ENCODE measurements at regions not wholly inside any gene's neighbourhood (a gene's known extent, or its start where the extent isn't known, plus 50 kb on each side); places are given as distances from the start of the nearest gene placed in this dataset.
"Not testable (repeated sequence)": the region's sequence is repeated elsewhere in the genome, so short reads cannot be mapped to it uniquely, and the experiment has no call there.

DNA sequence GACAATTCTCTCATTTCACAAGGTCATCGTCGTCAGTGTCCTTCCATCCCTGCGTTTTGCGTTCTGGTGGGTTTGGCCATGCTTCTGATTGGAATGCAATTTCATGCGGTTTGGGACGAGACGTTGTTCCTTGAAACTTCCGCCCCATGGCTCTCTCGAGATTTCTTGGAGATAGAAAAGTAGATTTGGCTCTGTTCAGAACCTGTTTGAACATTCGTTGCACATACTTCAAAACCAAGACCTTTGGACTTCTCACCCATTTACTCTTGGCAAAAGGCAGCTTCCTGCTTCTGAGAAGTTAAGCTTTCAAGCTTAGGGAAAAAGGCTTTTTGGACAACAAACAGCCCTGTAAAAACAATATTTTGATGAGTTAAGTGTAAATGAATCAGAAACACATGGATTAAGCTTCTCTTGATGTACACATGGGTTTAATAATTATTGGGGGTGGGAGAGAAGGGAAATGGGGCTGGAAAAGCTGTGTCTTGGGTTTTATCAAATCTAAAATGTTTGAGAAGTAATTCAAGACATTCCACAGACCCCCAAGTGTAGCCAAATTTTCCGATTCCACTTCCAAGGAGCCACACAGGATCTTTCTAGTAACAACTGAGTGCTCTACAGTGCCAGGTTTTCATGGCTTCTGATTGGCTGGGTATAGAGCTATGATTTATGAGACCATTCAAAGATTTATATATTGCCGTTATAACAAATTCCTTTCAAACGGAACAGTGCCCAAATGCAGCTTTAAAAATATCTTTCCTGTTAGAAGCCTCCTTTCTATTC is 467.2 kb downstream of the MED13L start:
- no peak for DNase-seq (ENCODE audit: low spot score)

DNA sequence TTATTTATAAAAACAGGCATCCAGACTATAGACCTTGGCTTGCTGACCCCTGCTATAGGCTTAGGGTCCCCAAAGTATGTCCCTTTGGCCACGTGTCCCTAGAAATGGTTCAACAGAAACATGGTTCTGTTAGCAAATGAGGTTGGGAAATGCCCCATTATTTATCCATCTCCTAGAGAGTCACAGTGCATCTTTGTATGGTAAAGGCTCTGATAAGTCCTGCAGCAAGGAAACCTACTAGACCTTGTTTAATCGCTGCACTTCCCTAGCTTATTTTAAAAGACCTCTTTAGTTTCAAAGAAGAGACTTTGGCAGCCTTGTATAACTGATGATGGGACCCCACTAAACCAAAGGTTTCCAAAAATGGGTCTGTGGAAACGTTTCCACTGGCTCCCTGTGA is 471.5 kb downstream of the MED13L start:
- no peak for DNase-seq (ENCODE audit: low spot score)

GRCh38 chr12:115802767-115803166 is 474.7 kb downstream of the MED13L start:
- DNase-seq (ENCODE audit: low spot score) = no peak

- DNase-seq (ENCODE audit: low spot score) = no peak
Observed at GRCh38 chr12:115801871-115802270, 475.6 kb downstream of the MED13L start.

DNA sequence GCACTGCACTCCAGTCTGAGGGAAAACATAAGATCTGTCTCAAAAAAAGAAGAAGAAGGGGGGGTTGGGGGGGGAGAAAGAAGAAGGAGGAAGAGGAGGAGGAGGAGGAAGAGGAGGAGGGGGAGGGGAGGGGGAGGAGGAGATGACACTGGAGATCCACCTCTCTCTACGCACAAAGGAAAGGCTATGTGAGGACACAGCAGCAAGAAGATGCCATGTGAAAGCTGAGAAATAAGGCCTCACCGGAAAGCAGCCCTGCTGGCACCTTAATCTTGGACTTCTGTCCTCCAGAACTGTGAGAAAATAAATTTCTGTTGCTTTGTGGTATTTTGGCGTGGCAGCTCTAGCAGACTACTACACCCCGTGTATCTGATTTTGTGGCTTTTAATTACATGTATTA is 477.9 kb downstream of the MED13L start:
- no peak for DNase-seq (ENCODE audit: low spot score)

- no peak for DNase-seq (ENCODE audit: low spot score)
Observed at GRCh38 chr12:115798309-115798917, 479.1 kb downstream of the MED13L start.

GRCh38 chr12:115794659-115795081 is 482.8 kb downstream of the MED13L start:
- DNase-seq (ENCODE audit: low spot score) = no peak

- DNase-seq (ENCODE audit: low spot score) = no peak
Observed at GRCh38 chr12:115791331-115791730, 486.2 kb downstream of the MED13L start.

DNA sequence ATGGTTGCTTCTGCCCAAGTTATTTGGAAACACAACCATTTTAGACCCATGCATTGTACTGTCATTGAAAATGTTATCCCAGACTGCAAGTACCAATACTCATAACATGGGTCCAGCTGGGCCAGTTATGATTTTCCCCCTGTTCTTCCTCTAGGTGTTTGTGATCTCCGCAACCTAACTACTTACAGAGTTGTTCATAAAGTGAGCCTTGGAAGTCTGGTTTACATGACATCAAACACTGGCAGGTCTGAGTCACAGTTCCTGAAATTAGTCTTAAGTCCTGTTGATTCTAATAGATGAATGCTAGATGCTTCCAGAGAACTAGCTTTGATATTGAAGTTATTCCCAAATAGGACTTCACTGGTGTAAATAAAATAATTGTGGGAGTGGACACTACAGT is 487.0 kb downstream of the MED13L start:
- peak; percentile 1 for DNase-seq (ENCODE audit: low spot score)

DNA sequence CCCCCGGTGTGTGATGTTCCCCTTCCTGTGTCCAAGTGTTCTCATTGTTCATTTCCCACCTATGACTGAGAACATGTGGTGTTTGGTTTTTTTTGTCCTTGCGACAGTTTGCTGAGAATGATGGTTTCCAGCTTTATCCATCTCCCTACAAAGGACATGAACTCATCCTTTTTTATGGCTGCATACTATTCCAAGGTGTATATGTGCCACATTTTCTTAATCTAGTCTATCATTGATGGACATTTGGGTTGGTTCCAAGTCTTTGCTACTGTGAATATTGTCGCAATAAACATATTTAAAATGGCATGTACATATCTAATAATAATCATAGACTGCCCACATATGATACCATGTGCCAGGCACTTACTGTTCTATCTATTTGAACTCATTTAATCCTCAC is 491.0 kb downstream of the MED13L start:
- not testable (repeated sequence) for DNase-seq (ENCODE audit: low spot score)

- DNase-seq (ENCODE audit: low spot score) = no peak
Observed at GRCh38 chr12:115785548-115785947, 491.9 kb downstream of the MED13L start.

GRCh38 chr12:115776399-115776798 is 501.1 kb downstream of the MED13L start:
- DNase-seq (ENCODE audit: low spot score) = no peak

- no peak for DNase-seq (ENCODE audit: low spot score)
Observed at GRCh38 chr12:115774148-115774895, 503.2 kb downstream of the MED13L start.

DNA sequence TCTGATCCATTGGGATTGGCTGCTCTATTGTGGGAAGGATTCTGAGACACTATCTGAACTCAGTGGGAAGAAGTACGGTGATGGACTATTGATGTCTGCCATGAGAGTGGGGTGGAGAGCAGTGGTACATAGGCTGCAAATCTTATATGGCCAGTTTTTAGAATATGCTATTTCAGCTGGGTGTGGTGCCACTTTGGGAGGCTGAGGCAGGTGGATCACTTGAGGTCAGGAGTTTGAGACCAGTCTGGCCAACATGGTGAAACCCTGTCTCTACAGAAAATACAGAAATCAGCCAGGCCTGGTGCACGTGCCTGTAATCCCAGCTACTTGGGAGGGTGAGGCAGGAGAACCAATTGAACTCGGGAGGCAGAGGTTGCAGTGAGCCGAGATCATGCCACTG is 505.9 kb downstream of the MED13L start:
- no peak for DNase-seq (ENCODE audit: low spot score)

GRCh38 chr12:115771065-115771464 is 506.4 kb downstream of the MED13L start:
- no peak for DNase-seq (ENCODE audit: low spot score)

DNA sequence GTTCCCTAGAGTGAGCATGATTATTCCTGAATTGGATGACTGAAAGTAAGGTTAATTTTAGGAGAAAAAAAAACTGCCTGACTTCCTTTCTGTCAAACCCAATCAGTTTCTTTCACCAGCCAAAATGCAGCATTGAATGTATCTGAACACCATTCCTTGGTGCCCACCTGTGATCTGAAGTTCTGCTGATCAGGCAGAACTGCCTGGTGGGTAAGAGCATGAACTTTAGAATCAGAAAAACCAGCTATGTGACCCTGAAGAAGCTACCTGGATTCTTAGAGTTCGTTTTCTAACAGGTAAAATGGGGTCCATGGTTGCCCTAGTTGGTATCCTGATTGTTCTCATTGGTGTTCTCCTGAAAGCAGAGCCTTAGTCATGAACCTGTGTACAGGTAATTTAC is 506.9 kb downstream of the MED13L start:
- no peak for DNase-seq (ENCODE audit: low spot score)

DNA sequence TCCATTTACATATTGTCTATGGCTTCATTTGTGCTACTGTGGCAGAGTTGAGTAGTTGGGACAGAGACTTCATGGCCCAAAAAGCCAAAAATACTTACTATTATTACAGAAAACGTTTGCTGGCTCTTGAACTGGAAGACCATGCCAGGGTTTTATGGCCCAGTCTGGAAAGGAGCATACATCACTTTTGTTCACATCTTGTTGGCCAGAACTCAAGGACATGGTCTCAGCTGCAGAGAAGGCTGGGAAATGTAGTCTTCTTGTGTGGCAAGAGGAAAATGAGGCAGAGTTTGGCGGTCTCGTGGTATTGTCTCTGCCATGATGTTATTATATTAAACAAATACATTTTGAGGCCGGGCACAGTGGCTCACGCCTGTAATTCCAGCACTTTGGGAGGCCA is 509.6 kb downstream of the MED13L start:
- DNase-seq (ENCODE audit: low spot score) = no peak

DNA sequence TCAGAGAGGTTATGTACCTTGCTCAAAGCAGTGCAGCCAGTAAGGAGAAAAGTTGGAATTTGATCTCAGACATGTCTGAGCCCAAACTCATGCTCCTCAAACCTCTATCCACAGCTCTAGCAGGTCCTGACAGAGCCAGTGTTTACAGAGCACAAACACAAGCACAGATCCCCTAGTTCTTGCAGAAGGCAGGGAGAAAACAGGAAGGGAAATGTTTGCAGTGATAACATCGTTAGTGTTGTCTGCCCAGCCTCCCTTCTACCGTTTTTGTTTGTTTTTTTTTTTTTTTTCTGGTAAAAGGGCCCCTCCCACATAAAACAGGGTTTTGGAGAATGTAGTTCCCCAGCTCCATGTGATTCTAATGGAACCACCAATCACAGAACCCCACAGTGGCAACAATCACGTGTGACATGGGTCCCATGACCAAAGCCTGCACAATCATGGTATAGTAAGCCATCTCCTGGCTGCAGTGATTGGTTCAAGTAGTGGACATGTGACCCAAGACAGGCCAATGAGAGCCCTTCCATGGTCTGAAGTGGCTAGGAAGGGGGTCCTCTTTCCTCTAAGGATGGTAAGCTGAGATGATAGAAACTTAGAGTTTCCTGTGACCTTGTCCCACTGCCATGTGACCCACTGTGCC is 513.4 kb downstream of the MED13L start:
- DNase-seq (ENCODE audit: low spot score) = no peak

DNA sequence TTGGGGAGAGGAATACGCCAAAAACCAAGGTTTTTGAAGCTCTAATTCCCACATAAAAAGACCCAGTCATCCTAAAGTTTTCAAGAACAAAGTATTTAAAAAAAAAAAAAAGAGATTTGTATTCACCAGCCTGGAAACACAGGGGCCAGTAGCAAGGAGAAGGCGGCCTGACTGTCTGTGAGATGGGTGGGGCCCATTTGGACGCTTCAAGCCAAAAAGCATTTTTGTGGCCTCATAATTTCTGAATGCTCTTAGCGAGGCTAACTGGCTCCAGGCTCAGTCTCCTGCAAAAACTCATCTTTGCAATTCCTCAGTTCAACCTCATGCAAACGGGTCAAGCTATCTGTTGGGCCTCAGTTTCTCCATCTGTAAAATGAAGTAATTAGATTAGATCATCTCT is 514.1 kb downstream of the MED13L start:
- DNase-seq (ENCODE audit: low spot score) = no peak

- no peak for DNase-seq (ENCODE audit: low spot score)
Observed at GRCh38 chr12:115762936-115763335, 514.6 kb downstream of the MED13L start.

DNA sequence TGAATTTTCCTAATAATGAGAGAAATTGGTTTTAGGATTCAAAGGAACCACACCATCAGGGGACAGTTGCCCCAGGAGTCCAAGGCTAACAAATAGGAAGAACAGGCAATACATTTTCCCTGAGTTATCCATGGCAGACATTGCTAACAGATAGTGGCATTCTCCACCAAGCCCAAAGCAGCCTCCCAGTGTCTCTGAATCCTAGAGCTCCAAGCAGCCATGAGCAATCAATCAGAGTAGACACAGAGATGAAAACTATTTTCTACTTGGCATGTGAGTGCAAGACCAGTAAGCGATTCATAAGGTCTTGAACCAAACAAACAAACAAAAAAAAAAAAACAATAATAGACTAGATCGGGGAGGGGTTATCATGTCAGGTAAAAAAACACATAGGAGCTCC is 515.7 kb downstream of the MED13L start:
- no peak for DNase-seq (ENCODE audit: low spot score)

- DNase-seq (ENCODE audit: low spot score) = no peak
Observed at GRCh38 chr12:115760231-115760630, 517.3 kb downstream of the MED13L start.
